ENCODE measurements at regions not wholly inside any gene's neighbourhood (a gene's known extent, or its start where the extent isn't known, plus 50 kb on each side); places are given as distances from the start of the nearest gene placed in this dataset.

DNA sequence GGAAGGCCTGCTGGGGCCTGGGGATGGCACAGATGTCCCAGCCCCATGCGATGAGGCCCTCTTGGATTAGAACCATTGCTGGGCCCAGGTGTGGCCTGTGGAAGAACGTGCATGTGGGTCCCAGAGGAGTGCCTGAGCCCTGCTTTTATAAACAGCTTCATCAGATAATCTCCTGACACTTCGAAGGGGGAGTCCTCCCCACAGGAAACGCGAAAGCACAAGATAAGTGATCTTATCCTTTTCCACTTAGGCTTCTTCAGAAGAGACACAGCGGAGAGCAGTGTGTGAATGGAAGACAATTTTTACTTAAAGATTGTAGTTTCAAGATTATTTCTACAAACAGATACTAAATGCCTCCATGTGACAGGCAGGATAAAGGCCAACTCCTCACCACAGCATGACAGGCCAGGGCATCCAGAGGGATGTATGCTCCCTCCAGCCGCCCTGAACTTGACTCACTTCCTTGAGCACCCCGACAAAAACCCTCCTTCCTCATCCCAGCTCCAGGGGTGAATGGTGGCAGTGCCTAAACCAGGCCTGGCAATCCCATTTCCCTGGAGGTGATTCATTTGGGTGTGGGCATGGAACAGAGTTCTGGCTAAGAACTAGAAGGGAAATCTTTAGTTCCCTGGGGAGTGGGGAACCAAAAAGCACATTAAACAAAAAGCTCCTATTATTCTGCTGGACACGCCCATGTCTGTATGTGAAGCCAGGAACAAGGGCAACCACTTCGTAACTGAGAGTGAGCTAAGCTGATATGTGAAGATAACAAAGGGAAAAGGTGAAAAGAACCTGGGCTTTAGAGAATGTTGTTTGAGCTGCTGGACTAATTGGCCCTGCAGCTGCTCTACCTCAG, 56.2 kb upstream of the TMEM163 start (continued):
- no peak for TF ChIP-seq KAT2B (IDR thresholded peaks at IDR 0.05; ENCODE audit: low read depth, low read length)
- TF ChIP-seq ZNF75A (CRISPR knock-in tag; IDR thresholded peaks at IDR 0.05): no peak
- TF ChIP-seq ZNF77 (CRISPR knock-in tag; IDR thresholded peaks at IDR 0.05): no peak
- no peak for TF ChIP-seq MLLT1 (IDR thresholded peaks at IDR 0.05)
- no peak for TF ChIP-seq NCOR1 (IDR thresholded peaks at IDR 0.05)
- TF ChIP-seq ETV1 (tag; conservative IDR thresholded peaks at IDR 0.05; ENCODE audit: low read depth): peak; percentile 40; the same call in 1 of the 2 replicates
- TF ChIP-seq EZH2 (IDR thresholded peaks at IDR 0.05; ENCODE audit: borderline replicate concordance, low read depth, low read length): no peak
- TF ChIP-seq, protein P1, sequence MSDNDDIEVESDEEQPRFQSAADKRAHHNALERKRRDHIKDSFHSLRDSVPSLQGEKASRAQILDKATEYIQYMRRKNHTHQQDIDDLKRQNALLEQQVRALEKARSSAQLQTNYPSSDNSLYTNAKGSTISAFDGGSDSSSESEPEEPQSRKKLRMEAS (CRISPR knock-in tag; IDR thresholded peaks at IDR 0.05): no peak
- no peak for TF ChIP-seq ZNF140 (CRISPR knock-in tag; IDR thresholded peaks at IDR 0.05)
- TF ChIP-seq ZBTB26 (CRISPR knock-in tag; IDR thresholded peaks at IDR 0.05): no peak
- peak; percentile 80 for TF ChIP-seq GABPA (tag; conservative IDR thresholded peaks at IDR 0.05; ENCODE audit: low read depth)
- no peak for TF ChIP-seq DNMT1 (IDR thresholded peaks at IDR 0.05)
- TF ChIP-seq ZNF766 (CRISPR knock-in tag; conservative IDR thresholded peaks at IDR 0.05): 0 out of 2 replicates have a peak, but pooled peaks have one; percentile 24
- TF ChIP-seq COPS2 (conservative IDR thresholded peaks at IDR 0.05): no peak
- no peak for TF ChIP-seq NFATC3 (IDR thresholded peaks at IDR 0.05)
- TF ChIP-seq TAF1 (IDR thresholded peaks at IDR 0.05; ENCODE audit: control insufficient read depth, extremely low read depth, insufficient read depth, low read length, severe bottlenecking): no peak
- TF ChIP-seq, protein P2, sequence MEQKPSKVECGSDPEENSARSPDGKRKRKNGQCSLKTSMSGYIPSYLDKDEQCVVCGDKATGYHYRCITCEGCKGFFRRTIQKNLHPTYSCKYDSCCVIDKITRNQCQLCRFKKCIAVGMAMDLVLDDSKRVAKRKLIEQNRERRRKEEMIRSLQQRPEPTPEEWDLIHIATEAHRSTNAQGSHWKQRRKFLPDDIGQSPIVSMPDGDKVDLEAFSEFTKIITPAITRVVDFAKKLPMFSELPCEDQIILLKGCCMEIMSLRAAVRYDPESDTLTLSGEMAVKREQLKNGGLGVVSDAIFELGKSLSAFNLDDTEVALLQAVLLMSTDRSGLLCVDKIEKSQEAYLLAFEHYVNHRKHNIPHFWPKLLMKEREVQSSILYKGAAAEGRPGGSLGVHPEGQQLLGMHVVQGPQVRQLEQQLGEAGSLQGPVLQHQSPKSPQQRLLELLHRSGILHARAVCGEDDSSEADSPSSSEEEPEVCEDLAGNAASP (IDR thresholded peaks at IDR 0.05): no peak
- TF ChIP-seq FOXP1 (CRISPR knock-in tag; IDR thresholded peaks at IDR 0.05): no peak
- TF ChIP-seq CC2D1A (IDR thresholded peaks at IDR 0.05): no peak
- no peak for TF ChIP-seq E2F3 (CRISPR knock-in tag; IDR thresholded peaks at IDR 0.05)
- TF ChIP-seq, protein P3, sequence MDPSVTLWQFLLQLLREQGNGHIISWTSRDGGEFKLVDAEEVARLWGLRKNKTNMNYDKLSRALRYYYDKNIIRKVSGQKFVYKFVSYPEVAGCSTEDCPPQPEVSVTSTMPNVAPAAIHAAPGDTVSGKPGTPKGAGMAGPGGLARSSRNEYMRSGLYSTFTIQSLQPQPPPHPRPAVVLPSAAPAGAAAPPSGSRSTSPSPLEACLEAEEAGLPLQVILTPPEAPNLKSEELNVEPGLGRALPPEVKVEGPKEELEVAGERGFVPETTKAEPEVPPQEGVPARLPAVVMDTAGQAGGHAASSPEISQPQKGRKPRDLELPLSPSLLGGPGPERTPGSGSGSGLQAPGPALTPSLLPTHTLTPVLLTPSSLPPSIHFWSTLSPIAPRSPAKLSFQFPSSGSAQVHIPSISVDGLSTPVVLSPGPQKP (CRISPR knock-in tag; IDR thresholded peaks at IDR 0.05): no peak
- no peak; the same call in 1 of the 2 replicates for TF ChIP-seq LCOR (CRISPR knock-in tag; IDR thresholded peaks at IDR 0.05)
- no peak for TF ChIP-seq CHCHD3 (CRISPR knock-in tag; IDR thresholded peaks at IDR 0.05)
- 0 out of 2 replicates have a peak, but pooled peaks have one; percentile 11 for TF ChIP-seq CBFA2T2 (conservative IDR thresholded peaks at IDR 0.05)
- no peak for TF ChIP-seq NR2C2 (CRISPR knock-in tag; IDR thresholded peaks at IDR 0.05)
- TF ChIP-seq NR2C2 (tag; IDR thresholded peaks at IDR 0.05): no peak
